Left lung (tissue), 4 donors: ENCODE measurements at regions not wholly inside any gene's neighbourhood (a gene's known extent, or its start where the extent isn't known, plus 50 kb on each side); places are given as distances from the start of the nearest gene placed in this dataset.

Experiments used
- ATAC-seq: fragments of 200-7000 bp; cut with Tn5 transposase; one replicate; pipeline ENCODE4 v1.9.1; 2020; ENCODE audit warnings: moderate library complexity
- DNase-seq, 4 donors: peaks; one replicate each; pipeline ENCODE4 v3.0.0-alpha.2; 2013 to 2020
- H3K27ac ChIP-seq, 2 donors: fragments of 200-600 bp; sonication (generic) in 1 of 2; one replicate each; pipeline versions ENCODE4 v1.5.0 to v1.8.0; 2020 to 2021
- H3K27me3 ChIP-seq, 2 donors: fragments of 200-600 bp; sonication (generic) in 1 of 2; one replicate each; pipeline versions ENCODE4 v1.5.0 to v1.8.0; 2020 to 2021
- H3K36me3 ChIP-seq, 2 donors: fragments of 200-600 bp; sonication (generic) in 1 of 2; one replicate each; pipeline versions ENCODE4 v1.5.0 to v1.8.0; 2020 to 2021
- H3K4me1 ChIP-seq, 2 donors: fragments of 200-600 bp; one replicate each; pipeline ENCODE4 v1.8.0; 2021
- H3K4me3 ChIP-seq, 2 donors: fragments of 200-600 bp; sonication (generic) in 1 of 2; one replicate each; pipeline versions ENCODE4 v1.5.0 to v1.8.0; 2020 to 2021; ENCODE audit warnings: mild to moderate bottlenecking in 1 of 2
- H3K9me3 ChIP-seq, 2 donors: fragments of 200-600 bp; sonication (generic) in 1 of 2; one replicate each; pipeline versions ENCODE4 v1.5.0 to v1.8.0; 2020 to 2021
- intact Hi-C, 2 donors: fragments of 100-400 bp; cut with DNase I; formaldehyde crosslinking; loops; one replicate each; pipeline versions ENCODE4 v1.11.2 to v1.14.2; 2022
- TF ChIP-seq, protein P1 (sequence below), 2 donors: fragments of 200-600 bp; sonication (generic) in 1 of 2; IDR thresholded peaks; one replicate each; pipeline versions ENCODE4 v1.5.0 to v1.8.0; 2021; ENCODE audit warnings: antibody characterized with exemption in 2 of 2
- donor health status: DM: no; HTN: yes; CAD: no.
- donor health status: DM: no; HTN: no; CAD: no.

DNA sequence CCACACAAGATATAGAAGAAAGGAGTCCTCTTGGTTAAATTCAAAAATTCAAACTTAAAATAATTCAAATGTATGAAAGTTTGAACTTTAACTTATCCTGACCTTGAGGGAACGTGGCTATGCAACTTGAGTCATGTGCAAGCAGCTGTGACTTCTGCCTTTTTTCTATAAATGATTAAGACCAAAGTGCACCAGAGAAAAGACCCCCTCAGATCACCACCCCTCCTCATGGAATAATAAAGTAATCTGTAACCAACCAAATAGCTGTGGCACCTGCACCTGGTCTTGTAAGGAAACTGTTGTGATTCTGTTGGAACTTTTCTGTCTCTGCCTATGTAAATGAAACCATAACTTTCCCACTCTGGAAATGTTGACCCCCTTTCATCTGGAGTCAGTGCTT is 141.1 kb upstream of the GGTLC1 start:
- no peaks in the 10 kb centered on the region for H3K27me3 ChIP-seq
- no peak for ATAC-seq
- intact Hi-C loops, result no loop called here
- no peak for DNase-seq
- no peak overlapping the region for H3K27ac ChIP-seq
- no peaks in the 10 kb centered on the region for H3K4me1 ChIP-seq
- TF ChIP-seq, protein P1, sequence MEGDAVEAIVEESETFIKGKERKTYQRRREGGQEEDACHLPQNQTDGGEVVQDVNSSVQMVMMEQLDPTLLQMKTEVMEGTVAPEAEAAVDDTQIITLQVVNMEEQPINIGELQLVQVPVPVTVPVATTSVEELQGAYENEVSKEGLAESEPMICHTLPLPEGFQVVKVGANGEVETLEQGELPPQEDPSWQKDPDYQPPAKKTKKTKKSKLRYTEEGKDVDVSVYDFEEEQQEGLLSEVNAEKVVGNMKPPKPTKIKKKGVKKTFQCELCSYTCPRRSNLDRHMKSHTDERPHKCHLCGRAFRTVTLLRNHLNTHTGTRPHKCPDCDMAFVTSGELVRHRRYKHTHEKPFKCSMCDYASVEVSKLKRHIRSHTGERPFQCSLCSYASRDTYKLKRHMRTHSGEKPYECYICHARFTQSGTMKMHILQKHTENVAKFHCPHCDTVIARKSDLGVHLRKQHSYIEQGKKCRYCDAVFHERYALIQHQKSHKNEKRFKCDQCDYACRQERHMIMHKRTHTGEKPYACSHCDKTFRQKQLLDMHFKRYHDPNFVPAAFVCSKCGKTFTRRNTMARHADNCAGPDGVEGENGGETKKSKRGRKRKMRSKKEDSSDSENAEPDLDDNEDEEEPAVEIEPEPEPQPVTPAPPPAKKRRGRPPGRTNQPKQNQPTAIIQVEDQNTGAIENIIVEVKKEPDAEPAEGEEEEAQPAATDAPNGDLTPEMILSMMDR (IDR thresholded peaks at IDR 0.05), result no peak
- no peak overlapping the region for H3K4me3 ChIP-seq
- H3K9me3 ChIP-seq, result peaks cover 0 to 6% of the 10 kb centered on the region in 2 donors
- H3K36me3 ChIP-seq, result no peaks in the 10 kb centered on the region

DNA sequence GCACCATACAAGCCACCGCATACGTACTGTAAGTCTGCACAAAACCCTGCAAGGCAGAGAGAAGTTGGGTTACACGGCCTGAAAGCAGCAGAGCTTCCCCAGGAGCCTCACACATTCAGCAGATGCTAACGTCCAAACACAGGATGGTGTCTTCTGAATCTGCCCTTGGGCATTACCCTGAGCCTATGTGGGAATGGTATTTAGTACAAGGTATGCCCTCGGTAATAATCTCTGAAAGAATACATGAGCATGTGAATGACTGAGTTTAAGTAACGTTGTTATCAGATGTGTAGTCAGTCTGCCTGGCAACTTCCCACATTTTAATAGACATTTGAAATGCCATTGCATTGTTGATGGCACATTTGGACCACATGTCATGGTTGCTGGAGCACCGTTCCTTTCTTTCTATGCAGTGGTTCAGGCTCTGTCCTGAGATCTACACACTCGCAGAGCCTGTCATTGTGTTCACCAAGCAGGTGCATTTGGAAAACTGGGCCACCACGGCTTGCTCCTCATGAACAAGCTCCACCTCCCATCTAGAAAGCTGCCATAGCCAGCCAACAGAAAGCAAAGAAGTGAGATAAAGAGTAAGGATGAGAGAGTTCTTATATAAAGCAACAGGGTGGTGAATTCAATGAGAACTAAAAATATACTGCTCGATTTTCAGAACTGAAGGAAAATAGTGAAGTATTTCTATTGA is 136.5 kb upstream of the GGTLC1 start:
- TF ChIP-seq, protein P1 (IDR thresholded peaks at IDR 0.05), result no peak
- intact Hi-C loops, result no loop called here
- H3K4me3 ChIP-seq, result no peak overlapping the region
- H3K9me3 ChIP-seq, result peaks cover 0 to 6% of the 10 kb centered on the region in 2 donors
- no peaks in the 10 kb centered on the region for H3K36me3 ChIP-seq
- no peaks in the 10 kb centered on the region for H3K27me3 ChIP-seq
- DNase-seq (no peak), ATAC-seq (no peak)
- H3K4me1 ChIP-seq, result no peaks in the 10 kb centered on the region
- no peak overlapping the region for H3K27ac ChIP-seq

DNA sequence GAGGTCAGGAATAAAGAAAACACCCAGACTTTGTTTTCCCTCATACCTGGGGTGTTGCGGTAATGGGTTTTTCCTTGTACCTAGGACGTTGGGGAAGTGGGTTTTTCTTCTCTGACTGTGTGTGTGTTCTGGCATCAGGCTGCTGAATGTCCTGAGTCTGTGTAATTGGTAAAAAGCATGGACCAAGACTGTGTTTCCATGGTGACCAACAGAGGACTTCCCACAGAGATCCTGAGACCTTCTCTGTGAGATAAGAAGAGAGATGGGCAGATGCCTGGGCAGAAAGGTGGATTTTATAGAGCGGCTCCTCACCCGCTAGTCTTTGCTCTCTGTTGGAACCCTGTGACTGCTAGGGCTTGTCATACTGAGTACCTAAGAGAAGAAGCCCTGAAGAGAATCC is 135.4 kb upstream of the GGTLC1 start:
- Histone ChIP-seq H3K4me3 (no peak overlapping the region), H3K4me1 (no peaks in the 10 kb centered on the region), H3K27me3 (no peaks in the 10 kb centered on the region), H3K36me3 (no peaks in the 10 kb centered on the region), H3K27ac (no peak overlapping the region), H3K9me3 (peaks cover 0 to 6% of the 10 kb centered on the region in 2 donors)
- DNase-seq (no peak), ATAC-seq (no peak)
- intact Hi-C loops, result no loop called here
- TF ChIP-seq, protein P1 (IDR thresholded peaks at IDR 0.05), result no peak

DNA sequence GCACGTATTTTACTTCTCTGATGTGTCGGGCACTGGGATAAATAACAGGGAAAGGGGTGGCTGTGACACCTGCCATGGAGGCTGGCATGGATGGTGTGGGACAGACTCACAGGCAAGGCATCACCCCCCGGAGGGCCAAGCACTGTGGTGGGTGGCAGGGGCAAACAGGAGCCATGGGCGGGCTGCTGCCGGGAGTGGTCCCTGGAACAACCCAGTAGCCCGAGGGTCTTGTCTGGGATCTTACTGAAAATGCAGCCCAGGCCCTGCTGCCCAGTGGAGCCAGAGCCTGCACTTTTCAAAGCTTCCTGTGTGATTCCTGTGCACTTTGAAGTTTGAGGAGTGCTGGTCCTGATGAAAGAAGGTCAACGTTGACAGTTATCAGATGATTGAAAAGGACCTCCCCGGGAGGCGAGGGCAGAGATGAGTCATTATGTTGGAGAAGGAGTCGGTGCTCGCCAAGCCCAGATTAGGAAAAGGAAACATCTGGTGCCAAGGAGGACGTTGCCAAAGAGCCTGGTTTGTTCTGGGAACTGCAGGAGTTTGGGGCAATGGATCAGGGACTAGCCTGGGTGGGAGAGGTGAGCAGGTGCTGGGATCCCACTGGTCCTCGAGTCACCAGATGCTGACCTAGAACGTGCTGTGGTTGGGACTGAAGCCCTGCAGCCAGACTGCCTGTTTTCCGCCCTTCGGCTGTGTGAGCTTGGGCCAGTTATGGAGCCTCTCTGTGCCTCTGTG is 130.0 kb upstream of the GGTLC1 start:
- Histone ChIP-seq H3K9me3 (no peaks in the 10 kb centered on the region), H3K4me1 (no peaks in the 10 kb centered on the region), H3K27me3 (peaks cover 0 to 30% of the 10 kb centered on the region in 2 donors), H3K36me3 (no peaks in the 10 kb centered on the region), H3K27ac (no peak overlapping the region), H3K4me3 (no peak overlapping the region)
- intact Hi-C loops, result no loop called here
- no peak for DNase-seq
- TF ChIP-seq, protein P1 (IDR thresholded peaks at IDR 0.05), result no peak
- ATAC-seq, result no peak

DNA sequence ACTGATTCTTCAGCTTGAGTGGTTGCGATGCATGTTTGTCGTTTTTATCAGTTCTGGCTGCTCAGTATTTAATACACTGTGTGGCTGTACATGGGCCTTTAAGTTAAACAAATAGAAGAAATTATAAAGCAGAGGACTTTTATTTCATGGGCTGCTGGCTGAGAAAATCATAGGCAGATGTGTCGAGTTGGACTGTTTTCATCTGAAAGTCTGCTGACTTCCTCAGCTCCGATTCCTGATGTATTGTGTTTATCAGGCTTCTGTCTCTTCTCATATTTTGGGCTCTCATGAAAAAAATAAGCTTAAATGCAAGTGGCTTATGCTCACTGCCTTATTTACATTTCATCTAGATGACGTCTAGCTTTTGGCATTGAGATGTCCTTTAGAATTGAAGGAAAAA is 129.5 kb upstream of the GGTLC1 start:
- TF ChIP-seq, protein P1 (IDR thresholded peaks at IDR 0.05), result no peak
- Histone ChIP-seq H3K4me1 (no peaks in the 10 kb centered on the region), H3K9me3 (no peaks in the 10 kb centered on the region), H3K27me3 (peaks cover 0 to 30% of the 10 kb centered on the region in 2 donors), H3K27ac (no peak overlapping the region), H3K4me3 (no peak overlapping the region), H3K36me3 (no peaks in the 10 kb centered on the region)
- intact Hi-C loops, result no loop called here
- DNase-seq, result peak in 2 of 4 donors; percentile 18 to 27
- ATAC-seq, result no peak
